Fibroblast of gingiva (primary cell): ENCODE measurements at regions not wholly inside any gene's neighbourhood (a gene's known extent, or its start where the extent isn't known, plus 50 kb on each side); places are given as distances from the start of the nearest gene placed in this dataset.
A peak's percentile ranks its signal among the peaks of the same experiment; 100 is the strongest.
"Not testable (repeated sequence)": the region's sequence is repeated elsewhere in the genome, so short reads cannot be mapped to it uniquely, and the experiment has no call there.

Source experiments
- DNase-seq: peaks from one replicate; pipeline ENCODE4 v3.0.0-alpha.2; 2011; ENCODE audit warnings: low read depth

DNA sequence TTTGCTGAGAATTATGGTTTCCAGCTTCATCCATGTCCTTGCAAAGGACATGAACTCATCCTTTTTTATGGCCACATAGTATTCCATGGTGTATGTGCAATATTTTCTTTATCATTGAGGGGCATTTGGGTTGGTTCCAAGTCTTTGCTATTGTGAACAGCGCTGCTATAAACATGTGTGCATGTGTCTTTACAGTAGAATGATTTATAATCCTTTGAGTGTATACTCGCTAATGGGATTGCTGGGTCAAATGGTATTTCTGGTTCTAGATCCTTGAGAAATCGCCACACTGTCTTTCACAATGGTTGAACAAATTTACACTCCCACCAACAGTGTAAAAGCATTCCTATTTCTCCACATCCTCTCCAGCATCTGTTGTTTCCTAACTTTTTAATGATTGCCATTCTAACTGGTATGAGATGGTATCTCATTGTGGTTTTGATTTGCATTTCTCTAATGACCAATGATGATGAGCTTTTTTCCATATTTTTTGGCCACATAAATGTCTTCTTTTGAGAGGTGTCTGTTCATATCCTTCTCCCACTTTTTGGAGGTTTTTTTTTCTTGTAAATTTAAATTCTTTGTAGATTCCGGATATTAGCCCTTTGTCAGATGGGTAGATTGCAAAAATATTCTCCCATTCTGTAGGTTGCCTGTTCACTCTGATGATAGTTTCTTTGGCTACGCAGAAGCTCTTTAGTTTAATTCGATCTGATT, 180.1 kb downstream of the PLPPR4 start:
- DNase-seq: not testable (repeated sequence)

DNA sequence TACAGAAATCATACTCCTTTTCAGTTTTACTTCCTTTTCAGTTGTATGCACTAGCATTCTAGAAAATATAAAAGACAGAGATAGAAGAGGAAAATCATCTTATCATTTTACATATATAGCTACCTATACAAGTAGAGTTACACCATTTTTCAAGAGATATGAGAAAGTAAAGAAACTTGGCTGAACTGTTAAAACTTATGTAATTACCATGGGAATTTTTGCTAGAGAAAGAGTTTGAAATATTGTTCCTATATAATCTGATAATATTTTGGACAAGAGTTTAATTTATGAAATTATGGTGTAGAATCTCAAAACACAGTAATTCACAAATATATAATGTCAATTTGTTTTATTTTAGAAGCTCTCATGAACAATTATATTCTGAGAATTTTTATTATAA, 180.8 kb downstream of the PLPPR4 start:
- no peak for DNase-seq

DNA sequence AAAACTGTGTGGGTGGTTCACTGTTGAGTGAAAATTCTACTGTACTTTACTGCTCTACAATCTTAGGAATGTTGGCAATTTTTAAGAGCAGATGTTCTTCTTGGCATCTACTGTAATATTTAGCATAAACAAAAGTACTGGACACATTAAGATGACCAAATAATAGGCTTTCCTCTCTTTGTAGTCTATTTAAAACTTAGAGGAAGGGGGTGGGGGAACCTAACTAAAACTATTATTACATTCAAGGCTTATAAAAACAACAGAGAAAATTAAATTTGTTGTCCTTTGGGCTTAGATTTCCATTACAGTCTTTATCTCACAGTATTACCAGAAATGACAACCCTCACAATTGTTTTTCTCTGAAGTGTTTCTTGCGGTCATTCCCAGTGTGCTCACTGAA, 181.2 kb downstream of the PLPPR4 start:
- peak; percentile 59 for DNase-seq

DNA sequence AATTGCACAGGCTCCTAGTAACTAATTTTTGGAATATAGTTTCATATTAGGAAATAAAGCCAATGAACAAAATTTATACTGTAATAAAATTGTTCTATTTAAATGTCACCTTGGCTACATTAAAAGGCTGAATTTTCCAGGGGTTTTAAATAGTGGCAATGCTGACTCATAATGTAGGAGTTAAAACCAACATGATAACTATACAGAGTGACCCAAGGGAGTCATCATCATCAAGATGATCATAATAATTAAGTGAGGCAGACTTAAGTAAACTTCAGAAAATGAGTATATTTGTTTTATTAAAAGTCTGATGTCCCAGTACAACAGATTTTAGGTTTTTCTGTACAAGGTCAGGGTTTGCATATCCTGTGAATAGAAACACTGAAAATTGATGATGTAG, 183.4 kb downstream of the PLPPR4 start:
- DNase-seq: no peak

DNA sequence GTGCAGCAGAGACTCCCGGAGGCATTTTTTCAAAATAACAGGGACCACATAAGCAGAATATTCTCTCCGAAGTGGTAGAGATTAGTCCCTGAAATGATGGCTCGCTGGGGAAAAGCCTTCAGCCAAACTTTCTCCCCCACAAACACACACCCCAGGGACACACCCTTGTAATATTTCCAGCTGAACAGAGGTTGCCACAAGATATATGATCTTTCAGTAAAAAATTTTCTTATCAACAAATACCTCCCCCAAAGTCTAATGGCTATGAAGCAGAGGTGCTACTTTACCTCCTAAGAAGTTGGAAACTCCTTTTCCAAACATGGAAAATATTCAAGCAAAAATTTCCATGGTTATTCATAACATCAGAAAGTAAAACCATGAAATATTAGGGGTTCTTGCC, 190.2 kb upstream of the PALMD start:
- no peak for DNase-seq

DNA sequence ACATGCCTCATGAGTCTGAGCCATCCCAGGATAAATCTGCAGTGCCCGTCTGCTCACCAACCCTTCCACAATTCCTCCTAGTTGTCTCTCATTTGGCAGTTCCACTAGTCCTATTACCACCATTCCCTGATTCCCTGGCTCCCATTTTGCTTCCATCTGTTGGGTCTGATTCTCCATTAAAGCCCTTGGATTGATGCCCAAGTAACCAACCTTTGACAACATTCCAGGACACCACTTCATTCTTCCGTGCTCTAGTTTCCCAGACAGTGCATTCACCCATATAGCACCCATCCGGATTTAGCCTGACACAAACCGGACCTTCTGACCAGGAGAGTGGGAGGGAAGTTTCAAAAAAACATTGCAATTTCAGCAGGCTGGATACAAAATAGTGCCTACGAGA, 189.4 kb upstream of the PALMD start:
- no peak for DNase-seq

DNA sequence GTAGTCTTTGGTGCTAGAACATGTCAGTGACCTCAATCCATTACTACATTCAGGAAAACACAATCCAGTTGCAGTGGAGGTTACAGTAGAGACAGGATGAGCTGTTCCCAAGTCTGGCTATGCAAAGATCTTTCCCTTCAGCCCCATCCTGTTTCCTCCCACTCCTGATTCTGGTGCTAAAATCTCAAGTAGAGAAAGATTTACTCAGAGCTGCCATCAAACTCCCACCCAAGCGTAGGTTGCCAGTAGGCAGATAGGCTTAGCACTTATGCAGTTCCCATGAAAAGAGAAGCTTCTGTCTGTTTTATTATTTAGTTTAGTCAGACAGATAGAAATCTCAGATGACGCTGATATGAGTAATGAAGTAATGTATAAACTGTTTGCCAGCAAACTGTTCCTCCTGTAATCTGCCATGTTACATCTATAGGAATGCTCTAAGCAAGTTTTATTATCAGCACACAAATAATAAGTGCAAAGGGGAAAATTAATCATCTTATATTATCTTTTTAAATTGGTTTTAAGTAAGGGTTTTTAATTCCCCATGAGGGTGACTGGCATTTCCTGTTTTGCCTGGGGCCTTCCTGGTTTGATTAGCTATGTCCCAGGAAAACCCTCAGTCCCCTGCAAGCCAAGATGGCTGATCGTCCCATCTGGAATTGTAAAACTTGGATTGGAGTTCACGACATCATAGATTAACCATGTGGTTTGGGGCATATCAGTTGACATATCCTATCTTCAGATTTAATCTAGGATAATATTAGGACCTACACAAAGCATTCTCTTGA, 188.3 kb upstream of the PALMD start:
- DNase-seq: no peak

DNA sequence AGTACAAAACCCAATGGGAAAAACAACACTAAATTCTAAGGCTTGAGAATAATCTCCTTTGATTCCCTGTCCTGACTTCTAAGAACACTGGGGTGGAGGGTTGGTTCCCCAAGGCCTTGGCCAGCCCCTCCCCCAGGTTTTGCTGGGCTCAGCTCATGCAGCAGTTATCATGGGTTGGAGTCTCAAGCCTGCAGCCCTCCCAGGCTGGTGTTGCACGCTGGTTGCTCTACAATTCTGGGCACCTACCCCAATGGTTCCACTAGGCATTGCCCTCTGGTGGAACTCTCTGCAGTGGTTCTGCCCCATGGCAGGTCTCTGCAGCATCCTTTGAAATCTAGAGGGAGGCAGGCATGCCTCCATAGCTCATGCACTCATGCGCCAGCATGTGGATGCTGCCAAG, 184.4 kb upstream of the PALMD start:
- no peak for DNase-seq

DNA sequence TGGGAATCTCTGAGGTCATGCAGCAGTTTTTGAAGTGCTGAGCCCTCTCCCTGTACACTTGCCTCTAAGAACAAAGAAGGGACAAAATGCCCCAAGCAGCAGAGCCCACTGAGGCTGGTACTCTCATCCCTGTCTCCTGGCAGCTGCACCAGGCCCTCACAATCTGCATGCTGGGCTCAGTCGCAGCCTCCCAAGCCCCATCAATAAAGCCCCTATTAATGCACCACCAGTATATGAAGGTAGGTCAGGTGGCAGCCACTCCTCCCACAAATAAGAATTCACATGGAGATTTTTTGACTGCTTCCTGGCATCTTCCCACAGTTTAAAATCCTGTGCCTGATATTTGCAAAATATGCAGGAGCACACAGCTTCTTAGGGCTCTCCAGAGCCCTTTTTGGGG, 181.2 kb upstream of the PALMD start:
- no peak for DNase-seq

DNA sequence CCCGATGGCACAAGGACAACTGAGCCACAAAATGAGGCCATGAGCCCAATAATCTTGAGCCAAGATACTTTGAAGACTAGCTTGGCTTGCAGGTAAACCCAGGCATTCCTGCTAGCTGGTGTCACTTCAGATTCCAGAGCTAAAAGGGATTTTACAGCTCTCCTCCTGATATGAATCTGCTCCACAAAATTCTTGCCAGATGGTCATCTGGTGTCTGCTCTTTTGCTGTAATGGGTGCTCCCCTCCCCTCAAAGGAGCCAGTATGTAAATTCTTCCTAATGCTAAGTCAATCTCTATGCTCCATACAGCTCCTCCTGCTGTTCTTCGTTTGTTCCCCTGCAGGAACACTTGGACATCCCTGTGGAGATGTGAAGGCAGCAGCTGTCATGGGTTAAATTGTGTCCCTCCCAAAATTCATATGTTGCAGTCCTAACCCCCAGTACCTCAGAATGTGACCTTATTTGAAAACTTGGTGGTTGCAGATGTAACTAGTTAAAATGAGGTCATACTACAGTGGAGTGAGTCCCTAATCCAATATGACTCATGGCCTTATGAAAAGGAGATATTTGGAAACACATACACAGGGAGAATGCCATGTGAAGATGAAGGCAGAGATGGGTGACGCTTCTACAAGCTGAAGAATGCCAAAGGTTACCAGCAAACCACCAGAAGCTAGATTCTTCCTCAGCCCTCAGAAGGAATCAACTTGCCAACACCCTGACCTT, 180.6 kb upstream of the PALMD start:
- DNase-seq: peak; percentile 81

DNA sequence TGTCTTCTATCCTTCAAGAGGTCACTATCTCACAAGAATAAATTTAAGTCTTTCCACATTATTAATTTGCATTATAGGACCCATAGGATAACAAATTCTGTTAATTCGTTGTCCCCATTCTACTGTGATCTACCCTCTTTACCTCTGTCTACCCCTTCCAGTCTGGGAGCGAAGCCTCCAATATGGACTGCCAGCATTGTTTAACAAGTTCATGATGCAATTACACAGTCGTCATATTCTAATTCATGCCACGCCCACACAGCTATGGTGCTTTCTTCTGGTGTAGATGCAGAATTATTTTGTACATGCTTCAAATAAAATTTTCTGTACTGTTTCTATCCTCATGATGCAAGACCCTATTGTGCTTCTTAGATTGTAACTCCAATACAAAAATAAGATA, 178.3 kb upstream of the PALMD start:
- DNase-seq: no peak

DNA sequence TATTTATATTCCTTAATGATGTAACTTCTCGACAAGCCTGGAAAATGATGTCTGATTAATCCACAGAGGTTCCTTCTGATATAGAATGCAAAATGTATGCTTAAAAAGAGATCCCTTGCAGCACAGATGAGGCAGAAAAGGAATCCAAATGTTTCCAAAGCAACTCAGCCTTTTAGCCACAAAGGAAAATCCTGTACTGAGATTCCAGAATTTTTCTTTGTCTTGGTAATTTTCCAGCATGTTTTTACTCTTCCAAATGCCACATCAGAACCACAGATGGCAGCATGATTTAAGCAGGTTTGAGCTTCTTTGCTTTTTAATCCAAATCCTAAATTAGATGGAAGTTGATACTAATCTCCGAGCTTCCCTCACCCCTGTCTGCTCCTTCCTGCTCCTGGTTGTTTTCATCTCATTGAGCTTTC, 176.4 kb upstream of the PALMD start:
- DNase-seq: peak; percentile 4

DNA sequence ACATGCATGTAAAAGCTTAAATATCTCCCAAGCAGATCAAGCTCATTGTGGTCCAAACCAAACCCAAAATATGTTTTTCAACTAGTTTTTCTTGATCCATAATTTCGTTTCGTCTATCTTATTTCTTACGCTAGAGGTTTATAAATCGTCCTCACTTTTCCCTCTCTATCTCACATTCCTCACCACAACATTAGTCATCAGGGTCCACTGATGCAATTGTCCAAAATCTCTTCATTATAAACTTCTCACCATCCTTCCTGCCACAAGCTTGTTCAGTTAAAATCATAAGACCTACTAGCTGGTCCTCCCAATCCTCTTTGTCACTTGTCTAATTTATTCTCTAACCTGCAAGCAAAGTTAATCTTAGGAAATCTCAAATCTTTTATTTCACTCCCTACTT, 173.0 kb upstream of the PALMD start:
- DNase-seq: no peak

DNA sequence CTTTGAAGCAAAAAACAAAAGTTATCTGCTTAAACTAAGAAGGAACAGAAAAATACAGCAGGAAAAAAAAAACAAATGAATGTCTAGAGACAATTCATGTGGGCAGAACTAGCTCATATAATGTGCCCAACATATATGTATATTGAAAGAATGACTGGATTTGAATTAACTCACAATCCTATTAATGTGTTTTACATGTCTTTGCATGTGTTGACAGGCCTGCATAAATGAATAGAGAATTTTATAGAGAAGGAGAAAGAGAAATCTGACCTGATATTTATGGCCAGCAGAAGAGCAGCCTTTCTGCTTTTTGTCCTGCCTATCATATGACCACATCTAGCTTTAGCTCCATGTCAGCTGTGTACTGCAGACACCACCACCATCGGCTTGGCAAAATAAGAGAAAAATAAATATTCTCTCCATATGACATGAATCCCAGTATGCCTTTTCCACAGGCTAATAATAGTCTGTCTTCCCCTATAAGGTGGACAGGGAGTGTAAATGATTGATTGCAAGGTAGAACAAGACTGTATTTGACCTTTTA, 171.5 kb upstream of the PALMD start:
- DNase-seq: no peak

DNA sequence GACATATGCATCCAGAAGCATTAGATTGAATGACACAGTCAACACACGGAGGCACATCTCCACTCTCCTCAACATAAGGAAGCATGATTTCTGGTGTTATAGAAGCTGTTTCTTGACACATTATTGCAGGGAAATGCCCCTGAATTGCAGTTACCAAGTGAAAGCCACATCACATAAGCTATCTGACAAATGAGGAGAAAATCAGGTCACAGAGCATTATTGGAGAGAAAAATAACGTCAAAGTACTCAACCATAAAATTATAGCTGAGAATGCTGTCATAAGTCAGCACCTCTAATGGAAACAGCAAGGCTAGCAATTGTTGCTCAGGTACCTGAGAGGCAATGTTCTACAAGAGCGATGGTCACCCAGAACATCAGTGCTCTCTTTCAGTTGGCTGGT, 169.9 kb upstream of the PALMD start:
- DNase-seq: no peak

DNA sequence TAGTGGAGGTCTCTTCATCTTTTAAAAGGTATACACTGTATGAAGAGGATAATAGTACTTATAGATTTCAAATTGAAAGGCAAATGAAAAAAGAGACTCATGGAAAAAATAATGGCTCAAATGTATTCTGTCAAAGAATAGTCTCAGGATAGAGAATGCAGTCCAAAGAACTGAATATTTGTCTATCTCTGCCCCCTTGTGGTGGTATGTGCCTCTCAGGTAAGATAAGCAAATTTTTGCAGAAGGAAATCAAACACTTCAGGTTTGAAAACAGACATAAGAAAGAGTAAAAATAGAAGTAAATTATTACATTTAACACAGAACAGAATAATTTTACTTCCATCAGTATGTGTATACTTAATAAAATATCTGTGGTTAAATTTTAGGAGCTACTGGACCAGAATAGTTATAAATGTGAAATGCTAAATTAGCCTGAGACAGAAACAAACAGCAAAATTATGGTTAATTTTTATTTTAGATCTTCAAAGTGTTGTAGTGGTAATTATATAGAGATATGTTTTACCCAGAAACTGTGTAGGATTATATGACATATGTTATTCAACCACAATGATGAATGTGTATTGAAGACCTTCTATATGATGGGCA, 164.4 kb upstream of the PALMD start:
- peak; percentile 46 for DNase-seq

DNA sequence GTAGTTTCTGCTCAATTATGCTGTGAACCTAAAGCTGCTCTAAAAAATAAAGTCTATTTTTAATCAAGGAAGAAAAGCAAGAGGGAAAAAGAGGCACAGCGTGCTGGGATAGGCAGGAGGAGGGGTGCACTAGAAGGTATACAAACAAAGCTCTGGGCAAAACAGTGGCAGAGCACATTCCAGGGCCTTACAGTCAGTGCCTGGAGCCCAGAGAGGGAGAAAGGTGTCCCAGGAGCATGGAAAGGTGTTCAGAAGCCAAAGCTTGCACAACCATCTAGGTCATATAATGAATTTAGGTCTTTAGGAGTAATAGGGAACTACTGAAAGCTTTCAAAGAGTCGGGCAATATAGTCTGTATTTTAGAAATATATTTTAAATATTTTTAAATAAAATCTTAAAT, 163.6 kb upstream of the PALMD start:
- no peak for DNase-seq

DNA sequence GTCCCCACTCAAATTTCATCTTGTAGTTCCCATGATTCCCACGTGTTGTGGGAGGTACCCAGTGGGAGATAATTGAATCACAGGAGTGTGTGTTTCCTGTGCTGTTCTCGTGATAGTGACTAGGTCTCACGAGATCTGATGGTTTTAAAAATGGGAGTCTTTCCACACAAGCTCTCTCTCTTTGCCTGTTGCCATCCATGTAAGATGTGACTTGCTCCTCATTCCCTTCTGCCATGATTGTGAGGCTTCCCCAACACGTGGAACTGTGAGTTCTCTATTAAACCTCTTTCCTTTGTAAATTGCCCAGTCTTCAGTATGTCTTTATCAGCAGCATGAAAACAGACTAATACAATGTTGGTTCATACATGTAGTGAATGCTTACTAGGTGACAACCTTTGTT, 163.2 kb upstream of the PALMD start:
- no peak for DNase-seq

DNA sequence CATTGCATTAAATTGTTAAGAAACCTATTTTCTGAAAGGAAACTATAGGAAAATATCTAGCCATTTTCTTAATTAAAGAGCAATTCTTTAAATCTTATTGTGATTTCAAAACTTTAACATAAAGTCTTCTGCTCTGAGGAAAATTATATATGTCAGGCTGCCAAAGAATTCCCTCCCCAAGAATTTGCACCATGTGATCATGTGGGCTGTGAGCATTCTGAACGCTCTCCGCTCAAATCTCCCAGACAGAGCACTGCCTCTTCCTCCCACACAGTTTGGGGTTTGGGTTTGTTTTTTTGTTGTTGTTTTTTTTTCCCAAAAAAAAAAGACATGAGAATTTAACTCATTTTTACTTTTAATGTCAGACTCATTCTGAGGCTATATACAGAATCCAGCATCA, 155.9 kb upstream of the PALMD start:
- DNase-seq: no peak

DNA sequence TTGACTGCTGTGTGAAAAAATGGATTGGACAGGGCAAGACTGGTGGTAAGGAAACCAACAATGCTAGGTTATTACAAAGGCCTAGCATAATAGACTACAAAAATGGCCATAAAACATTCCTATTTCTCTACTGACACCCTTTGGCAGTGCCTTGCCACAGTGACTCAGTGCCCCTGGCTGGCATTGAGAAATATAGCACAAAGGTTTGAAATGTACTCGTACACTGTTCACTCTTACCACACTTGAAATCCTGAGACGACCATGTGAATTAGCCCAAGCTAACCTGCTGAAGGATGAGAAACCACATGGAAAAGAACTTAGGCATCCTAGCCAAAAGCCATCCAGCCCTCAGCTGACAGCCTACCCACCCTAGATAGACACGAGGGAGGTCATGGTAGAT, 149.8 kb upstream of the PALMD start:
- DNase-seq: peak; percentile 54

DNA sequence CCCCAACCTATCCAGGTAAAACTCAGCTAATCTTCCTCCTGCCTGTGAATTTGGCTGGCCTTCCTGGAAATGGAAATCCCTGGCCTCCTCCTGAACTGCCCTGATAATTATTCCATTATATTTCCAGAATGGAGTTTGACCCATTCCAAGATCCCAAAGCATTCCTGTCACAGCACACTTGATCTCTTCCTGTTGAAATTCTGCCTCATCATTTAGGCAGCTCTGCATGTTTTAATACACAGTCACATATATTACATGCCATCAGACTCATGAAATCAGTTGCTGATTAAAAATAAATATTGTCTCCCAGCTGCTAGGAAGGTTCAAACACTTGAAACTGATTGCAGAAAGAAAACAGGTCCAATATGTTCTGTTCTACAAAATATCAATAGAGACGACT, 148.2 kb upstream of the PALMD start:
- DNase-seq: no peak

DNA sequence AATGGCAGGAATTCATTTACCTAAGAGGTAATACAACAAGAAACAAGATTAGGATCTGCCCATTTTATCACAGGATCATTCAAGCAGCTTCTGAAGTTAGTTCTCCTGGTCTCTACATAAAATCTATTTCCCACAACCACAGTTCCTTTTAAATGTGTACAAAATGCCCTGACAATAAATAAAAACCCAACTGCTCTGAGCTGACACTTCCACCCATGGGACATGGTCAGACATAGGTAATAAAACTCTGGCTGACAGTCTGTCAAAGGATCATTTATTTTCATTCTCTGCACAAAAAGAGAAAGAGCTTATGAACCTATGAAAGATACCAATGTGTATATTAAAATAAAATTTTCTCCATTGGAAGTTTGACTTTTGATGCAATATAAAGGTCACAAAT, 145.4 kb upstream of the PALMD start:
- DNase-seq: no peak
